ENCODE measurements at regions not wholly inside any gene's neighbourhood (a gene's known extent, or its start where the extent isn't known, plus 50 kb on each side); places are given as distances from the start of the nearest gene placed in this dataset.

DNA sequence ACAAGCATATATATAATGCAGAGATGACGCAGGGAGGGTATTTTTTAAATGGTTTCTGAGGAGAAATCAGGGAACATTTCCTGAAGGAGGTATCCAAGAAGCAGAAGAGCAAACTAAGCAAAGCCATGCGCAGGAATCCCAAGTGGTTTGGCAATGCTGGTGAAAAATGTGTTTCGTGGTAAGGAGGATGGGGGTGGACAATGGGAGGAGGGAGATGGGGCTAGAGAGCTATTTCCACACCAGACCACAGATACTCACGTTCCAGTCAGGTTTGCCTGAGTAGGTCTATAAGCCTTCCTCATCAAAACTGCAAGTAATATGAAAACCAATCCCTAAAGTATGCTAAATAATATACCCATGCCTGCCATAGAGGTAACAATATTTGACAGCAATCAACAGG lies 223.7 kb upstream of the MKLN1 start:
- TF ChIP-seq EZH2 (IDR thresholded peaks at IDR 0.05; ENCODE audit: borderline replicate concordance, low read depth, low read length, severe bottlenecking), result no peak
- TF ChIP-seq, protein P1, sequence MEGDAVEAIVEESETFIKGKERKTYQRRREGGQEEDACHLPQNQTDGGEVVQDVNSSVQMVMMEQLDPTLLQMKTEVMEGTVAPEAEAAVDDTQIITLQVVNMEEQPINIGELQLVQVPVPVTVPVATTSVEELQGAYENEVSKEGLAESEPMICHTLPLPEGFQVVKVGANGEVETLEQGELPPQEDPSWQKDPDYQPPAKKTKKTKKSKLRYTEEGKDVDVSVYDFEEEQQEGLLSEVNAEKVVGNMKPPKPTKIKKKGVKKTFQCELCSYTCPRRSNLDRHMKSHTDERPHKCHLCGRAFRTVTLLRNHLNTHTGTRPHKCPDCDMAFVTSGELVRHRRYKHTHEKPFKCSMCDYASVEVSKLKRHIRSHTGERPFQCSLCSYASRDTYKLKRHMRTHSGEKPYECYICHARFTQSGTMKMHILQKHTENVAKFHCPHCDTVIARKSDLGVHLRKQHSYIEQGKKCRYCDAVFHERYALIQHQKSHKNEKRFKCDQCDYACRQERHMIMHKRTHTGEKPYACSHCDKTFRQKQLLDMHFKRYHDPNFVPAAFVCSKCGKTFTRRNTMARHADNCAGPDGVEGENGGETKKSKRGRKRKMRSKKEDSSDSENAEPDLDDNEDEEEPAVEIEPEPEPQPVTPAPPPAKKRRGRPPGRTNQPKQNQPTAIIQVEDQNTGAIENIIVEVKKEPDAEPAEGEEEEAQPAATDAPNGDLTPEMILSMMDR (IDR thresholded peaks at IDR 0.05; ENCODE audit: borderline replicate concordance, extremely low read depth, low read length, poor library complexity, severe bottlenecking), result no peak
- no peaks in the 10 kb centered on the region for H3K9me3 ChIP-seq (ENCODE audit: insufficient read depth, low read length, severe bottlenecking)
- no peaks in the 10 kb centered on the region for H3K27me3 ChIP-seq (ENCODE audit: insufficient read depth, low read length, poor library complexity)
- no peaks in the 10 kb centered on the region; the same call in 1 of the 2 replicates for H3K36me3 ChIP-seq (ENCODE audit: insufficient read depth, low read length)
- H3K9ac ChIP-seq (ENCODE audit: low read depth, low read length), result no peak overlapping the region
- DNase-seq (no peak), ATAC-seq (ENCODE audit: insufficient read depth, low read depth) (no peak)
- no peak overlapping the region for H3K4me3 ChIP-seq (ENCODE audit: low read depth in 1 of 2, low read length in 2 of 2)
- H2AFZ ChIP-seq (ENCODE audit: low read depth, low read length), result no peak overlapping the region
- H3K4me2 ChIP-seq (ENCODE audit: insufficient read depth, low read length), result no peak overlapping the region
- H3K79me2 ChIP-seq (ENCODE audit: insufficient read depth, low read length), result peaks cover 34% of the 10 kb centered on the region
- H3K27ac ChIP-seq (ENCODE audit: low read length), result no peak overlapping the region
- peaks cover 6% of the 10 kb centered on the region; the same call in 1 of the 2 replicates for H4K20me1 ChIP-seq (ENCODE audit: insufficient read depth, low read length)
- H3K4me1 ChIP-seq (ENCODE audit: insufficient read depth, low read length), result peaks cover 35% of the 10 kb centered on the region

DNA sequence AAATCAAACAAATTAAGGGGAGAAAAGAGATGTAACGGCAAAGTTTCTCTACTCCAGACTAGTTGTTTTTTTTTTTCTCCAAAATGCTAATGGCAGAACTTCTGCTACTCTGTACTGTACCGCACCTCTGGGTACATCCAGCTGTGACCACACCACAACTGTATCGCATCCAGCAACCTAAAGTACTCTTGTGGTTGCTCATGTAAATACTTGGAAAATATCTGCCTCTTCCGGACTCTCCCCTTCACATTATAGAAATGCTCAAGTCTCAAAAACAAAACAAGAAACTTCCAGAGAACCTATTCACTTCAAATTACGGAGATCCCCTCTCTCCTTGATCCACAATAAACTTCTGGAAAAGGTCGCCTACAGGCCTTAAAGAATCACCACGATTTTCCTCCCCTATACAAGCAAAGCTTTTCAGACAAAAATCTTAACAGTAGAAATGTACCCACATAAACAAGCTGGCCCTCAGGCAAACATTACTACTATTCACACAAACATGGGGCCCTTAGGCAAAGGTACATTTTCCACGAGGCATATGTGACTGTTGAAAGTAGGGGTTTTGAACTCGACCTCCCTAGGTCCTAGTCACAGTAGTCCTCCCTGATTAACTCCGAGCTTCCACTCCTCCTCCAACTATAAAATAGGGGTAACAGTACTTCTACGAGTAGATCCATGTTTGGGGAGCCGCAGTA lies 222.9 kb upstream of the MKLN1 start:
- peak overlapping the region; percentile 62; the same call in 1 of the 2 replicates for H3K9ac ChIP-seq (ENCODE audit: low read depth, low read length)

DNA sequence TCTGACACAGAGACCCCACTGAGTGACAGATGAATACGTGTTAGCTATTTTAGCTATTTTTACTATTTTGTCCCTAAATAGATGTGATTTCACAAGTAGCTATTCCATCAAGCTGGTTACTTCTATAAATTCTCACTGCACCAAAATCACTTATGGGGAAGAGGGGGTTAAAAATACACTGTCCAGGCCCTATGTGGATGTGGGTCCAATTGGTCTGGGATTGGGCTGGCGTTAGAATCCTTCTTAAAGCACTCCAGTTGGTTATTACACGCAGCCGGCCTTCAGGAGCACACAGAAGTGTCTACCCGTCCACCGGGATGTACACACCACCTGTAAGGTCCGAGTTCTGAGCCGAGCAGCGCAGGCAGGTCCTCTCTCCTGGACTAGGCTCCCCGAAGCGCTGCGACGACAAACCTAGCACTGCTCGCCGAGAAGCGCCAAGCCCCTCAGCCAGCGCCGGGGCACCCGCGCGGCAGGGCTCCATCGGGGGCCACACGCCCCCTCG lies 222.3 kb upstream of the MKLN1 start:
- Histone ChIP-seq H3K9me3 (ENCODE audit: insufficient read depth, low read length, severe bottlenecking) (no peaks in the 10 kb centered on the region), H3K4me3 (ENCODE audit: low read depth in 1 of 2, low read length in 2 of 2) (peak overlapping the region; percentile 39 to 77; a peak in 3 of 4 replicates), H3K4me1 (ENCODE audit: insufficient read depth, low read length) (peaks cover 48% of the 10 kb centered on the region), H2AFZ (ENCODE audit: low read depth, low read length) (peak overlapping the region; percentile 56), H3K4me2 (ENCODE audit: insufficient read depth, low read length) (peak overlapping the region; percentile 94), H3K27me3 (ENCODE audit: insufficient read depth, low read length, poor library complexity) (no peaks in the 10 kb centered on the region), H3K27ac (ENCODE audit: low read length) (peak overlapping the region; percentile 67), H3K79me2 (ENCODE audit: insufficient read depth, low read length) (peaks cover 31% of the 10 kb centered on the region), H3K9ac (ENCODE audit: low read depth, low read length) (peak overlapping the region; percentile 62), H4K20me1 (ENCODE audit: insufficient read depth, low read length) (peaks cover 6% of the 10 kb centered on the region; the same call in 1 of the 2 replicates), H3K36me3 (ENCODE audit: insufficient read depth, low read length) (no peaks in the 10 kb centered on the region; the same call in 1 of the 2 replicates)
- ATAC-seq (ENCODE audit: insufficient read depth, low read depth), result peak; percentile 1; the same call in 1 of the 3 replicates
- TF ChIP-seq EZH2 (IDR thresholded peaks at IDR 0.05; ENCODE audit: borderline replicate concordance, low read depth, low read length, severe bottlenecking), result no peak
- TF ChIP-seq, protein P1 (IDR thresholded peaks at IDR 0.05; ENCODE audit: borderline replicate concordance, extremely low read depth, low read length, poor library complexity, severe bottlenecking), result no peak
- DNase-seq, result no peak

More for the DNA sequence above, 222.9 kb upstream of the MKLN1 start:
- TF ChIP-seq, protein P1 (IDR thresholded peaks at IDR 0.05; ENCODE audit: borderline replicate concordance, extremely low read depth, low read length, poor library complexity, severe bottlenecking), result no peak
- ATAC-seq (ENCODE audit: insufficient read depth, low read depth) (peak; percentile 37), DNase-seq (peak; percentile 58)
- Histone ChIP-seq H3K27ac (ENCODE audit: low read length) (no peak overlapping the region), H3K4me2 (ENCODE audit: insufficient read depth, low read length) (peak overlapping the region; percentile 94), H3K9me3 (ENCODE audit: insufficient read depth, low read length, severe bottlenecking) (no peaks in the 10 kb centered on the region), H3K79me2 (ENCODE audit: insufficient read depth, low read length) (peaks cover 34% of the 10 kb centered on the region), H3K36me3 (ENCODE audit: insufficient read depth, low read length) (no peaks in the 10 kb centered on the region; the same call in 1 of the 2 replicates), H4K20me1 (ENCODE audit: insufficient read depth, low read length) (peaks cover 6% of the 10 kb centered on the region; the same call in 1 of the 2 replicates), H3K4me1 (ENCODE audit: insufficient read depth, low read length) (peaks cover 42% of the 10 kb centered on the region), H3K27me3 (ENCODE audit: insufficient read depth, low read length, poor library complexity) (no peaks in the 10 kb centered on the region), H2AFZ (ENCODE audit: low read depth, low read length) (no peak overlapping the region), H3K4me3 (ENCODE audit: low read depth in 1 of 2, low read length in 2 of 2) (peak overlapping the region; percentile 39 to 77; a peak in 3 of 4 replicates)
